PFSK-1 (cell line): ENCODE measurements at regions not wholly inside any gene's neighbourhood (a gene's known extent, or its start where the extent isn't known, plus 50 kb on each side); places are given as distances from the start of the nearest gene placed in this dataset.

Experiments used
- FOXP2 ChIP-seq: optimal IDR thresholded peaks from 2 replicates; pipeline ENCODE3; 2011; ENCODE audit warnings: borderline replicate concordance, control low read depth, inconsistent platforms; ENCODE audit not compliant: insufficient read depth; ENCODE audit errors: extremely low read length, extremely low read depth
- POLR2AphosphoS5 ChIP-seq: IDR thresholded peaks from 2 replicates; pipeline ENCODE4 v1.6.1; 2012; ENCODE audit warnings: low read depth, mild to moderate bottlenecking, control low read depth, low read length, moderate library complexity
- SIN3A ChIP-seq: IDR thresholded peaks from 2 replicates; pipeline ENCODE4 v1.6.1; 2012; ENCODE audit warnings: mild to moderate bottlenecking, low read length, moderate library complexity, borderline replicate concordance; ENCODE audit not compliant: insufficient read depth
- TAF1 ChIP-seq: IDR thresholded peaks from 2 replicates; pipeline ENCODE4 v1.6.1; 2012; ENCODE audit warnings: low read length, control low read depth, borderline replicate concordance; ENCODE audit not compliant: insufficient read depth
- TF ChIP-seq, protein P1 (sequence below), 2 experiments: IDR thresholded peaks; 2 replicates each; pipeline versions ENCODE4 v1.6.1 to v1.8.0; 2011 to 2012; ENCODE audit warnings: low read depth in 2 of 2, low read length in 2 of 2, control low read depth in 1 of 2, inconsistent platforms in 1 of 2, mild to moderate bottlenecking in 1 of 2, moderate library complexity in 1 of 2; ENCODE audit not compliant: insufficient read depth in 1 of 2

DNA sequence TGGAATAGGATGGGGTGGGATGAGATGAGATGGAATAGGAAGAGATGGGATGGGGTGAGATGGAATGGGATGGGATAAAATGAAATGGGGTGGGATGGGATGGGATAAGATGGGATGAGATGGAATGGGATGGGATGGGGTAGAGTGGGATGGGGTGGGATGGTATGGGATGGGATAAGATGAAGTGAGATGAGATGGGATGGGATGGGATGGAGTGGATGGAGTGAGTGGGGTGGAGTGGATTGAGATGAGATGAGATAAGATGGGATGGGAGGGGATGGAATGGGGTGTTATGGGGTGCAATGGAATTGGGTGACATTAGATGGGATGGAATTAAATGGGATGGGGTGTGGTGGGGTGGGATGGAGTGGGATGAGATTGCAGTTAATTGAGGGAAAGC lies 279.2 kb upstream of the CDH5 start:
- no peak for TF ChIP-seq FOXP2
- no peak for TF ChIP-seq TAF1
- no peak for TF ChIP-seq POLR2AphosphoS5
- TF ChIP-seq, protein P1, sequence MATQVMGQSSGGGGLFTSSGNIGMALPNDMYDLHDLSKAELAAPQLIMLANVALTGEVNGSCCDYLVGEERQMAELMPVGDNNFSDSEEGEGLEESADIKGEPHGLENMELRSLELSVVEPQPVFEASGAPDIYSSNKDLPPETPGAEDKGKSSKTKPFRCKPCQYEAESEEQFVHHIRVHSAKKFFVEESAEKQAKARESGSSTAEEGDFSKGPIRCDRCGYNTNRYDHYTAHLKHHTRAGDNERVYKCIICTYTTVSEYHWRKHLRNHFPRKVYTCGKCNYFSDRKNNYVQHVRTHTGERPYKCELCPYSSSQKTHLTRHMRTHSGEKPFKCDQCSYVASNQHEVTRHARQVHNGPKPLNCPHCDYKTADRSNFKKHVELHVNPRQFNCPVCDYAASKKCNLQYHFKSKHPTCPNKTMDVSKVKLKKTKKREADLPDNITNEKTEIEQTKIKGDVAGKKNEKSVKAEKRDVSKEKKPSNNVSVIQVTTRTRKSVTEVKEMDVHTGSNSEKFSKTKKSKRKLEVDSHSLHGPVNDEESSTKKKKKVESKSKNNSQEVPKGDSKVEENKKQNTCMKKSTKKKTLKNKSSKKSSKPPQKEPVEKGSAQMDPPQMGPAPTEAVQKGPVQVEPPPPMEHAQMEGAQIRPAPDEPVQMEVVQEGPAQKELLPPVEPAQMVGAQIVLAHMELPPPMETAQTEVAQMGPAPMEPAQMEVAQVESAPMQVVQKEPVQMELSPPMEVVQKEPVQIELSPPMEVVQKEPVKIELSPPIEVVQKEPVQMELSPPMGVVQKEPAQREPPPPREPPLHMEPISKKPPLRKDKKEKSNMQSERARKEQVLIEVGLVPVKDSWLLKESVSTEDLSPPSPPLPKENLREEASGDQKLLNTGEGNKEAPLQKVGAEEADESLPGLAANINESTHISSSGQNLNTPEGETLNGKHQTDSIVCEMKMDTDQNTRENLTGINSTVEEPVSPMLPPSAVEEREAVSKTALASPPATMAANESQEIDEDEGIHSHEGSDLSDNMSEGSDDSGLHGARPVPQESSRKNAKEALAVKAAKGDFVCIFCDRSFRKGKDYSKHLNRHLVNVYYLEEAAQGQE (IDR thresholded peaks at IDR 0.05; ENCODE audit: insufficient read depth in 1 of 2, low read depth in 2 of 2, low read length in 2 of 2) = no peak
- TF ChIP-seq SIN3A = no peak
